ENCODE measurements at regions not wholly inside any gene's neighbourhood (a gene's known extent, or its start where the extent isn't known, plus 50 kb on each side); places are given as distances from the start of the nearest gene placed in this dataset.

GRCh38 chr4:138588501-138588900 is 346.4 kb upstream of the SLC7A11 start:
- TF ChIP-seq CTCF (IDR thresholded peaks at IDR 0.05) = no peak
- no peak for TF ChIP-seq EP300 (IDR thresholded peaks at IDR 0.05; ENCODE audit: low read depth)
